NCI-H2171 (cell line): ENCODE measurements at regions not wholly inside any gene's neighbourhood (a gene's known extent, or its start where the extent isn't known, plus 50 kb on each side); places are given as distances from the start of the nearest gene placed in this dataset.
"Not testable (repeated sequence)": the region's sequence is repeated elsewhere in the genome, so short reads cannot be mapped to it uniquely, and the experiment has no call there.

Experiments
- DNase-seq: peaks from one replicate; lab custom pipeline; 2025; lab: John Stamatoyannopoulos, UW

GRCh38 chr18:78271790-78272189, 707.8 kb upstream of the SALL3 start:
- no peak for DNase-seq

DNA sequence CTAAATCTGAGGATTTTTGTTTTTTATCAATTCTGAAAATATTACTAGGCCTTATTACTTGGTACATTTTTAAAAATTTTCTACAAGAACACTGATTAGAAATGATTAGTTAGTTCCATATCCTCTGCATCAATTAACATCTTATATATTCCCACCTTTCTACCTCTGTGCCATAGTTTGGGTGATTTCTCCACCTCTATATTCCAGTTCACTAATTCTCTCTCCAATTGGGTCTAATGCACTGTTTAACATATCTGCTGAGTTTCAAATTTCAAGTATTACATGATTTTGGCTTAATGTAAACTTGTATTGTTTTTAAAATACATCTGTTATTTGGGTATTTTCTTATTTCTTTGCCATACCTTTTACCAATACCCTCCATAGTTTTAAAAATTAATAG, 705.7 kb upstream of the SALL3 start:
- no peak for DNase-seq

DNA sequence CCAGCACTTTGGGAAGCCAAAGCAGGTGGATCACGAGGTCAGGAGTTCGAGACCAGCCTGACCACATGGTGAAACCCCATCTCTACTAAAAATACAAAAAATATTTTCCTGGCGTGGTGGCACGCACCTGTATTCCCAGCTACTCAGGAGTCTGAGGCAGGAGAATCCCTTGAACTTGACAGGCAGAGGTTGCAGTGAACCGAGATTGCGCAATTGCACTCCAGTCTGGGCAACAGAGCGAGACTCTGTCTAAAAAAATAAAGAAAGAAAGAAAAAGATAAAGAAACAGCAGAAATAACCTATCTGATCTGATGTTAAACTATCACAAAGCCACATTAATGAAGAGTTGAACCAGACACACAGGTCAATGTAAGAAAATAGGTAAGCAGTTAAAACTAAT, 696.2 kb upstream of the SALL3 start:
- not testable (repeated sequence) for DNase-seq

GRCh38 chr18:78292618-78293380, 686.8 kb upstream of the SALL3 start:
- no peak for DNase-seq

DNA sequence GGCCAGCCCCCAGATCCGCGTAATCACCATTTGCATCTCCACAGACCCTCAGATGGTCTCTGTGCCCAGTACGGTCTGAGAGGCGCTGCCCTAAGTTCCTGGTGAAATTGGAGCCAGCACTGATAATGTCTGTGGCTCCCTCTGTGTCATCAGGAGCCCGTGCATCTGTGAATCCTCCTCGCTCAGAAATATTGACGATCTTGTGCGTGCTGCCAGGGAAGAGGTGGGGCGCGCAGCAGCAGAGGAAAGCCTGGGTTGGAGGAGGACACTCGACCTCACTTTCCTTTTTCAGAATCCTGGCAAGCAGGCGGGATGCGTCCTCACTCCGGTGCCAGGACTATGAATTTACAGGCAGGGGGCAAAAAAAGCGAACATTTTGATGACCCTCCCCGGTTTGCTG, 686.1 kb upstream of the SALL3 start:
- no peak for DNase-seq

DNA sequence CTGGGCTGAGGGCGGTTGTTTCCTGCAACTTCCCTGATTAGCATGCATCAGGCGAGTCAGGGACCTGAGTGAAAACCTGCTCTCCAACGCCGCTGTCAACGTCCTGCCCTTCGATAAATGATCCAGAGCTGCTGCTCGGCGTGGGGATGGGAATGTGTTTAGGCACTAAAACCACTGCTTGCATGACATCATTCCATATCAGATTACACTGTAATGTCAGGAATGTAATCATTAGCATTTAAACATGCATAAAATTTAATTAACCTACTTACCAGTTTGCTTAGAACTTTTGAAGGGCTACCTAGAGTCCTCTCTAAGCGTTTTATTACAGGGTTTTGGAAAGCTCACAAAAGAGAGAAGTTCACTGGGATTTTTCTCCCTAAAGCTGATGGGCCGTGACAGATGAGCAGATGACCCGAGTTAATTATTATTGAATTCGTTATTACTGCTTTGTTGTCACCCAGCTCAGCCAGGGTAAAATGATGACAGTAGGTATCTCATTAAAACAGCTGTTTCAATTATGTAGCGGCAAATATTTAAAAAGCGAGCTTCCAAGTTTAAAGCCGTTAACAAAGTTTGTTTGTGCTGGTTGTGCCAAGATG, 685.6 kb upstream of the SALL3 start:
- no peak for DNase-seq

GRCh38 chr18:78295262-78295661, 684.4 kb upstream of the SALL3 start:
- no peak for DNase-seq

GRCh38 chr18:78296166-78296565, 683.5 kb upstream of the SALL3 start:
- DNase-seq, result no peak

DNA sequence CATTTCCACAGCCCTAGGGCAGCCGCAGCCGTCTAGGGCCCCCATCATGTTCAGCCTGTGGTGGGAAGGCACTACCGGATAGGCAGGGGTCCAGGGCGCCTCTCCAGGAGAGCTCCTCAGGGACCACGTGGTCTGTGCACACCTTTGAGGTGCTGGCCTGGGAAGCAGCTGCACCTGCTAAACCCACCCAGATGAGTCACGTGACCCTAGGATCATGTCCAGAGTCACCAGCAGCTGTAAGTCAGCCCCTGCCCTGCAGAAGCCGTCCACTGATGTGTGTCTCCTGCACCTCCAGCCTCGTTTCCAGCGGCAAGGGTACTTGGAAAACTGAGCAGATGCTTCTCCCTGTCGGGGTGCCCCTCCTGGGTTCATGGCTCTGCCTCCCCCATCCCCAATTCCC, 682.6 kb upstream of the SALL3 start:
- no peak for DNase-seq

- no peak for DNase-seq
Measured at GRCh38 chr18:78303519-78304191, 676.0 kb upstream of the SALL3 start.

DNA sequence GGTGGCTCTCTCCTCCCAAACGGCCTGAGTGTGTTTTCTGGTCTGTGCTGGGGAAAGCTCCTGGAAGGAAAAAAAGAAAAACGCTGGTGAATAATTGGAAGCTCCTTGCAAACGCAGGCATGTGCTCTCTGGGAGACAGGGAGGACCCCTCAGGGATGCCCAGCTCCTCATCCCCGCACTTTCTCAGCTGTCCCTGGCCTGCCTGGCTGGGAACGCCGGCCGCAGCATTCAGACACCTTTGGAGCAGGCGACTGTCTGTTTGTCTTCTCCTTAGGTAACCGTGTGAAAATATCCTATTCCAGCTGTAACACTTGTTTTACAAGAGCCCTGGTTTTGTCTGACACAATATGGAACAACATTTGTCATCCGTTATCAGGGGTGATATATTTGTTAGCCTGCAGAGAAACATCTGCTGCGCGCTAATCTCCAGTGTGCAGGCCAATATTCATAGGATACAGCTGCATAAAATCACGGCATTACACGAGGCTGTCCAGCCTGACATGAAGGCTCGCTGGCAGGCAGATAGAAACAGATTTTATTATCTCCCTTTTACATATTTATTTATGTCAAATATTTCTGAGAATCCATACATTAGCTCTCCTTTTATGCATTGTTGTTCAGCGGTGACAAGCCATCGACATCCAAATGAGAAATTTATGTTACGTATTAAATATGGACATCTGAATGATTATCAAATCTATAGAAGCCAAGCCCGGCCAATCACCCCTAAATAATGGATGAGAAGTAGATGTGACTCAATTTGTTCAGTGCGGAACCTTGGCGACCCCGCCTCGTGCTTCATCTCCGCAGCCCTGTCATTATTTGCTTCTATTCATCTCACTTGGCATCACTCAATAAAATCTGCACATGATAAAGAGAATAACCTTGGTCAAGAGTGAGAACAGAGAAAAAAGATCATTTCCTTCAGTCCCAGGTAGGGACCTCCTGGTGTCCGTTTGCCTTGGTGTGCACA, 675.1 kb upstream of the SALL3 start:
- no peak for DNase-seq

DNA sequence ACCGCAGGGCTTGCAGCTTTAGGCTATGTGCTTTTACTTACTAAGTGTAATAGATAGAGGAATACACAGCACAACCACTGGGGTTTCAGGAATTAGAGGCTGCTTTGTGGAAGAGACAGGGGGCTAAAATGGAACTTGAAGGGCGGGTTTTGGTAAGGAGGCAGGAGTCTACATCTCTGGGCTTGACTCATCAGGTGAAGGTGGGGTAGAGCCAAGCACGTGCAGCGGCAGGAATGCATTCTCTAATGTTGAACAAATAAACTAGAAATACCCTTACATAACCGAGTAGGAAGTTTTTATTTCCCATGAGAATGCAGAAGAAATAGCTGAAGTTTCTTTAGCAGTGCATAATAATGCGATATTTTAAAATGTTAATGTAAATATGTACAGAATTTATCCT, 673.8 kb upstream of the SALL3 start:
- DNase-seq, result no peak

- no peak for DNase-seq
Measured at GRCh38 chr18:78309307-78309706, 670.3 kb upstream of the SALL3 start.

DNA sequence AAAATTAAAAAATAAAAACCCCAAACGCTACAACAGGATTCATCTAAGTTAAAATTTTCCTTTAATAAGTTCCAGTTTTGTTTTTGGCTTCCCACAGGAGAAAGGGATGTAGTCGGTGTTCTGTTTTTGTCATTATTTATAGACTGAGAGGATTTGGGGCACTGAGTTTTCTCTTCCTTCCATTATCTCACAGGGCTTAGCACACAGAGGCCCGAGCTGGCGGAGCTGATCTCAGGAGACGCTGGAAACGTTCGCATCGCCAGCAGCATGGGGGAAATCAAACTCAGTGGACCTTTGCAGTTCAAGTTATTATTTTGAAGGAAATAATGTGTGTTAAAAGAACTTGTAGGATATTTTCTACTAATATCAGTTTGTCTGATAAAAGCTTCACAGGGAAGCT, 669.7 kb upstream of the SALL3 start:
- DNase-seq, result no peak

DNA sequence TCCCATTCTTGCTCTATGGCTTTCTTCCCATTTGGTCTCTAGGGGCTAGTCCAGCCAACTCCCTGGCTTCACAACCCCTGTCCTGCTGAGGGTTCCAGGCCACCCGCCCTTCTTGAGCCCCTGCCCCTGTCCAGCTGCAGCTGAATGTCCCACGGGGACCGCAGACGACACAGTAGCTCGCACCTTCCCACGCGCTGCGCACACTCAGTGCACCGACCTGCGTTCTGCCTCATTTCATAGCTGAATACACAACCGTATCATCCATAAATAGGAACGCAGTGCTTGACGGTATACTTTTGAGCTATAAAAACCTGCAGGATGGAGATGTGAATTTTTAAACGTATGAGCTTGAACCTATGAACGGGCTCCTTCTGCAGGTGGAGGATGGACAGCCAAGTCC, 660.4 kb upstream of the SALL3 start:
- DNase-seq, result no peak

- DNase-seq, result no peak
Measured at GRCh38 chr18:78319961-78320360, 659.7 kb upstream of the SALL3 start.

DNA sequence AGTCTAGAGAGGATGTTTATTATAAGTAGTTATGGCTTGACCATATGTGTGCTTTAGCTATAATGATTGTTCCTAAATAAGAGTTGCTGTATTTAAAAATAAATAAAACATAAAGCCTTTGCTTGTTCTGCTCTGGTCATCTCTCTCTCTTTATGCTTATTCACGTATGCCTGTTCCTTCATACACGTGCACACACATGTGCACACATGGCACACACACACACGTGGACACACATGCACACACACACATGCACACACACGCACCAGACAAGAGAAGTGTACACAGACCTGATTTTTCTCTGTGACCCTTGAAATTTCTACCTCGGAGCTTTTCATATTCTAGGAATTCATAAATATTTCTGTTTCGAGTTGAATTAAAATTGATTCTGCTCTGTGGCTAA, 658.2 kb upstream of the SALL3 start:
- no peak for DNase-seq

- no peak for DNase-seq
Measured at GRCh38 chr18:78323453-78324197, 656.0 kb upstream of the SALL3 start.

DNA sequence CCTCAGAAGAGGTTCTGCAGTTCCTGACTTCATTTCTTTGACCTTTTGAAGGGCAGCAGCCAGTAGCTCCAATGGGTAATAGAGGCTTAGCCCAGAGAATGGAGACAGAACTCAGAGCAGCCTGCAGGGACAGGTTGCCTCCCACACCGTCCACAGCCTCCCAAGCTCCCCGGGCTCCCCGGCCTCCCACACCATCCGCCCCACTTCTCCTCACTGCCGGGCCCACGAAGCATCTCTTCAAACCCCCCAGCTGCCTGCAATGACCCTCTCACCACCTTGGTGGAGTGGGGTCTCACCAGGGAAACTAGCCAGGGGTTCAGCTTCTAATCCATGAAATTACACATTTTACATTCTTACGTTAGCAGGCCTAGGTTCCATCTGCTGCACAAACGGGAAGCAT, 652.0 kb upstream of the SALL3 start:
- DNase-seq, result no peak

DNA sequence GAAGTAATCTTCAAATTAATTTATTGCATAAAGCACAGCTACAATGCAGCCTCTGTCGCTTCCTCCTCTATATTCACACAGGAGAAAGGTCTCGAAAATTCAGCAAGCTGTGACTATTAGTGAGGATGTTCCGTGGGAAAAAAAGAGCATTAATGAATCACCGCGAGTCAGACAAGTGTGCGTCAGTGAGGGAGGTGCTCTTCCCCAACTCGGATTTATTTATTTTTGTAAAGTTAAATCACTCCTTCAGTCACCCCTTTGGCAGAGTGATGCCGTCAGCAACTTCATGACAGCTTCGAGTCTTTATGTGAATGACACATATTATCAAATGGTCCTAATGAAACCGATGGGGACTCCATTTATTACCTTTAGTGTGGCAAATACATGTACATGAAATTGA, 648.9 kb upstream of the SALL3 start:
- no peak for DNase-seq

DNA sequence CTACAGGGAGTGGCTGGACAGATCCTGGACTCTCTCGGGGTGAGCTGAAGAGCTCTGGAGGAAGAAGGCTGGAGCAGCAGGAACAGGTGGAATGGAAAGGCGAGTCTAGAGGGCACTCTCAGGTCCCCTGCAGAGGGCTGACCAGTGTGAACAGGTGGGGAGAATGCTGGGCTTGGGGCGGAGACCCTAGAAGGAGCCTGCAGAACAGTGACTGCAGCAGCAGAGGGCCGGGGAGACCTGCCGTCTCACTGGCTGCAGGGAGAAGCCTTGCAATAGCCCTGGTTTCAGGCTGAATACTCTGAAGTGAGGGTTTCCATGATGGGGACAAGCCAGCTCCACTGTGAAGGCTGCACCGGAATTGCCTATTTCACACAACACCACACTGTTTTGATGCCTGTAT, 626.7 kb upstream of the SALL3 start:
- no peak for DNase-seq

DNA sequence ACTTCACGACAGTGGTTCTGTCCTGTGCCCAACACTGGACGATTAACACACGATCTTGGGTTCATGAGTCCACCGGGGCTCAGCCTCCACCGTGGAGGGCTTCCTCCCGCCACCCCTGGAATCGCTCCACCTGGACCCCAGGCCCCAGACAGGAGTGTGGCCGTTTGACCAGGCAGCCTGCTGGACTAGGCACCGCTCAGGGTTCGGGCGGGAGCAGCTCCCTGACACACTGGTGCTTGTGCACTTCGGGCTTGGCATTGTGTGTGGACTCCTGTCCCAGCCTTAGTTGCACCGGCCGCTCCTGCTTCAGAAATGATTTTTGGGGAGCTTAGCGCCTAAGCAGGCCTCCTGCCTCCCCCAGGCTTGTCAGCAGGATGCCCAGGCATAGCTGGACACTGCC, 617.4 kb upstream of the SALL3 start:
- no peak for DNase-seq
